Thoracic aorta (tissue), 2 donors: ENCODE measurements at regions not wholly inside any gene's neighbourhood (a gene's known extent, or its start where the extent isn't known, plus 50 kb on each side); places are given as distances from the start of the nearest gene placed in this dataset.

ENCODE experiments used
- ATAC-seq: fragments of 150-250 bp; one replicate; pipeline ENCODE4 v1.8.0; 2017; ENCODE audit warnings: low read depth; ENCODE audit not compliant: insufficient number of reproducible peaks, low FRiP score
- DNase-seq: peaks from one replicate; pipeline ENCODE4 v3.0.0-alpha.2; 2020; ENCODE audit warnings: low spot score
- H3K27ac ChIP-seq, 2 donors: fragments of 200-600 bp; sonication (generic); 1 replicate in 1 of 2; 2 replicates in 1 of 2; pipeline ENCODE4 v1.5.1; 2016; ENCODE audit warnings: mild to moderate bottlenecking in 2 of 2, moderate library complexity in 2 of 2
- H3K27me3 ChIP-seq: fragments of 200-600 bp; sonication (generic); replicated peaks from 2 replicates; pipeline ENCODE4 v1.6.0; 2016; ENCODE audit warnings: mild to moderate bottlenecking; ENCODE audit not compliant: insufficient read depth
- H3K36me3 ChIP-seq: fragments of 200-600 bp; sonication (generic); one replicate; pipeline ENCODE4 v1.5.1; 2016
- H3K4me1 ChIP-seq, 2 donors: fragments of 200-600 bp; sonication (generic); 1 replicate in 1 of 2; 2 replicates in 1 of 2; pipeline versions ENCODE4 v1.5.1 to v1.6.0; 2016; ENCODE audit warnings: low read depth in 2 of 2, mild to moderate bottlenecking in 1 of 2; ENCODE audit not compliant: control insufficient read depth in 1 of 2
- H3K4me3 ChIP-seq: fragments of 200-600 bp; sonication (generic); 2 replicates; pipeline ENCODE4 v1.5.1; 2016; ENCODE audit warnings: mild to moderate bottlenecking
- H3K9me3 ChIP-seq: fragments of 200-600 bp; sonication (generic); 2 replicates; pipeline ENCODE4 v1.5.1; 2016
- CTCF ChIP-seq: fragments of 200-600 bp; sonication (generic); IDR thresholded peaks from one replicate; pipeline ENCODE4 v1.5.1; 2019; ENCODE audit warnings: antibody characterized with exemption

GRCh38 chr14:66104486-66104885 is 381.7 kb upstream of the CCDC196 start:
- DNase-seq (no peak), ATAC-seq (no peak)
- Histone ChIP-seq H3K9me3 (no peaks in the 10 kb centered on the region), H3K4me3 (no peak overlapping the region), H3K4me1 (no peaks in the 10 kb centered on the region), H3K36me3 (no peaks in the 10 kb centered on the region), H3K27ac (no peak overlapping the region), H3K27me3 (no peaks in the 10 kb centered on the region)
- no peak for TF ChIP-seq CTCF

- H3K27me3 ChIP-seq = no peaks in the 10 kb centered on the region
- H3K4me1 ChIP-seq = no peaks in the 10 kb centered on the region
- DNase-seq = no peak
- no peak overlapping the region for H3K4me3 ChIP-seq
- H3K27ac ChIP-seq = no peak overlapping the region
- no peak for TF ChIP-seq CTCF
- H3K9me3 ChIP-seq = no peaks in the 10 kb centered on the region
- no peak for ATAC-seq
- H3K36me3 ChIP-seq = no peaks in the 10 kb centered on the region
Observed at GRCh38 chr14:66105815-66106214, 380.4 kb upstream of the CCDC196 start.

GRCh38 chr14:66109426-66109825 is 376.7 kb upstream of the CCDC196 start:
- H3K4me1 ChIP-seq = no peaks in the 10 kb centered on the region
- no peak overlapping the region for H3K4me3 ChIP-seq
- DNase-seq = no peak
- no peak overlapping the region for H3K27ac ChIP-seq
- H3K27me3 ChIP-seq = no peaks in the 10 kb centered on the region
- no peak for ATAC-seq
- H3K36me3 ChIP-seq = no peaks in the 10 kb centered on the region
- TF ChIP-seq CTCF = no peak
- H3K9me3 ChIP-seq = no peaks in the 10 kb centered on the region

- DNase-seq (no peak), ATAC-seq (no peak)
- H3K27me3 ChIP-seq = no peaks in the 10 kb centered on the region
- H3K27ac ChIP-seq = no peak overlapping the region
- no peaks in the 10 kb centered on the region for H3K36me3 ChIP-seq
- no peaks in the 10 kb centered on the region for H3K4me1 ChIP-seq
- TF ChIP-seq CTCF = no peak
- no peaks in the 10 kb centered on the region for H3K9me3 ChIP-seq
- no peak overlapping the region for H3K4me3 ChIP-seq
Observed at GRCh38 chr14:66111891-66112290, 374.3 kb upstream of the CCDC196 start.

GRCh38 chr14:66114071-66114470 is 372.1 kb upstream of the CCDC196 start:
- DNase-seq (no peak), ATAC-seq (no peak)
- H3K27me3 ChIP-seq = no peaks in the 10 kb centered on the region
- H3K4me3 ChIP-seq = no peak overlapping the region
- no peak overlapping the region for H3K27ac ChIP-seq
- no peaks in the 10 kb centered on the region for H3K36me3 ChIP-seq
- no peak for TF ChIP-seq CTCF
- no peaks in the 10 kb centered on the region for H3K4me1 ChIP-seq
- no peaks in the 10 kb centered on the region for H3K9me3 ChIP-seq
